Nucleus accumbens (tissue), 56 donors: ENCODE measurements at regions not wholly inside any gene's neighbourhood (a gene's known extent, or its start where the extent isn't known, plus 50 kb on each side); places are given as distances from the start of the nearest gene placed in this dataset.
"Not testable (repeated sequence)": the region's sequence is repeated elsewhere in the genome, so short reads cannot be mapped to it uniquely, and the experiment has no call there.

Experiments used
- DNase-seq, 56 donors: peaks; one replicate each; lab custom pipeline; 2025; lab: John Stamatoyannopoulos, UW

DNA sequence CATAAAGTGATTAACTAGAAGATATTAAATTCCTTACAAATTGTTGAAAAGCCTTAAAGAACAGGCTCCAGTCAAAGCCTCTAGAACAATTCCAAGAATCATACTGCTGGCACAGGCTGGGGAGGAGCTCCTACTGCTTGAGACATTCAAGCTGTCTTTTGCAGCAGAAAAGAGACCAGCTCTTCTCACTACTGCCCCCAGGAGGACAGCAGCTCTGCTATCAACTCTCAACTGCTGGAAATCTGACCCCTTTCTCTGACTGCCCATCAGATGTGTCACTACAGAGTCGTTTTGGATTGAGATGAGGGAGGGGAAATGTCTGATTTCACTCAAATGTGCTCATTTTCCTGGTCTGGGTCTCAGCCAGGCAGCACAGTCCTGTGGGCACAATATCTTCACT, 421.0 kb downstream of the RPIA start:
- not testable (repeated sequence) for DNase-seq

DNA sequence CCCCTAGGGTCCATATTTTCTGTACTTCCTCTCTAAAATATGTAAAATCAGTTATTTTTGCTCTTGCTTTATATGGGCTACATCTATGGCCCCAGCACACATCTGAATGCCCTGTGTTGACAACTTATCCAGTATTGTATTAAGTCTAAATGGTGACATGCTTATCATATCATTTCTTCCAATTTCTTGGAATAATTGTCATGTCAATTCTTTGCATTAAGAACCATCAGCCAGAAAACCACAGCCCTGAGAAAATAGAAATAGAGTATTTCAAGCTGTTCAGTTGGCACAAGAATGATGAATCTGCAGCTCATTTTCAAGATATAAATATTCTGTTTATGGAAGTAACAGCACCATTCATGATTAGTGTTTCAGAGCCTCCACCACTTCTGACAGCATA, 421.8 kb downstream of the RPIA start:
- not testable (repeated sequence) for DNase-seq

DNA sequence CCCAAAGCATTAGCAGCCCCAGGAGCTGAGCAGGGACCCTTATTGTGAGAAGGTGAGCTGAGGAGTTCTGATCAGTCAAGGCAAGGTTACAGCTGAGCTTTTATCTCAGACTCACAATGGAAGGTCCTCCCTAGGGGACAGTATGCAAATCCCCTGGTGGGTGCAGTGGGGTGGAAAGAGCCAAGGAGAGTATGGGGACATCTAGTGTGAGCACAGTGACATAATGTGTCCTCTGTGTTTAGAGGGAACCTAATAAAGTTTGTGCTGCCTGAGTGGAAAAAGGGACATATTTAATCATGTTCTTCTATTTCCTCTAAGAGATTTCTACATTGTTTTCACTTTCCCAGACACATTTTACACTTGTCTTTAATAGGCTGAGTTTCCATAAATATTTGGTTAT, 438.0 kb downstream of the RPIA start:
- DNase-seq = not testable (repeated sequence)

DNA sequence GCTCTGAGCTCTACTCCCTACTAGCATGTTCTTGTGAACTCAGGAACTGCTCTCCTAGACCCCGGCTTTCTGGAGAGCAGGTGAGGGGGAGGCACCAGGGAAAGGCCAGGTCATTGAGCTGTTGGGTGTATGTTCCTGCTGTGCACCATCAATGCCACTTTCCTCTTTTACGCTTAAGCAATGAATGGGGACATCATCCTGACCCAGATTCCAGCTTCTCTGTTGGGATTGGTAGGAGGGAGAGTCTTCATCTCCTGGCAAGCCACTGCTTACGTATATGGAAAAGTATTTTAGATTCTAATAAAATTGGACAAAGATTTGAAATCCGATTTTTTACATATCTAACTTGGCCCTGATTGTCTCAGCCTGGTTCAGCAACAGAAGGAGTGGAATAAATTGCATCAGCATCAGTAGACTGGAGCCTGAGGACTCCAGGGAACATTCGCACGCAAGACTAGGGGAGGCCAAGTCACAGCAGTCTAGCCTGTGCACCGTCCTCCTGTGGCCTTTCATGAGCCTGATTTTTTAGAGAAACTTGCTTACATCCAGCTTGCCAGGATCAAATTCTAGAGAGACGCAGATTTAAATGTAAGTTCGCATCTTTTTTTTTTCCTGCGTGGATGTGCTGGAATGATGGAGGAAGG, 439.3 kb downstream of the RPIA start:
- not testable (repeated sequence) for DNase-seq

DNA sequence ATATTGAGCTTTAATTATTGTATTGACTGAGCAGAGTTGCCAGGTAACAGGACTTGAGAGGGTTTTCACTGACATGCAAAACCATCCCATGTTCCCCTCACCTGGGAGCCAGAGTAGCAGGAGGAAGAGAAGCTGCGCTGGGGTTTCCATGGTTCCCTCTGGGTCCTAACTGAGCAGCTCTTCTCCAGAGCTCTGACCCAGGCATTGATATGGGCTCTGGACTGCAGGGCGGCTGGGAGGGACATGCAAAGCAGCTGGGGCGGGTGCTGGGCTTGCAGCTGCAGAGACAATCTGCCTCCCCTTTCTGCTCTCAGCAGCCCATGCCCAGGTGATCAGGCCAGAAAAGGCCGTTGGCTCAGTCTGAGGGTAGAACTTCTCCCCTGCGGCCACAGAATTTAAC, 451.5 kb downstream of the RPIA start:
- not testable (repeated sequence) for DNase-seq

DNA sequence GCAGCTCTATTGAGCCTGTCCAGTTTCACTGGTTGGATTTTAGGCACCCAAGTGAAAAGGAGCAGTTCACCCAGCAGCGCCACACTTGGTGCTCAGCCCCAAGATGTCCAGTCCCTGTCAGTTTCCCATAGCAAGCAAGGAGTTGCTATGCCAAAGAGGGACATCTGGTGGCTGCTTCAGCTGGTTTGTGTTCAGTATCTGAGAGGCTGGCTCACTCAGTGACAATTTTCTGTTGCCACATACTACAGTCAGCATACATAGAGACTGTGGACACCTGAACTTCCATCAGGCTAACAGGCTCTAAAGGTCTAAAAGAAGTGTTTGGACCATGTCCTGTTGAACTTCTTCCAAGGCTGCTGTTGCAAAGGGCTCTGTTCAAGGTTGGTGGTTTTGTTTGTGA, 453.9 kb downstream of the RPIA start:
- DNase-seq = not testable (repeated sequence)

DNA sequence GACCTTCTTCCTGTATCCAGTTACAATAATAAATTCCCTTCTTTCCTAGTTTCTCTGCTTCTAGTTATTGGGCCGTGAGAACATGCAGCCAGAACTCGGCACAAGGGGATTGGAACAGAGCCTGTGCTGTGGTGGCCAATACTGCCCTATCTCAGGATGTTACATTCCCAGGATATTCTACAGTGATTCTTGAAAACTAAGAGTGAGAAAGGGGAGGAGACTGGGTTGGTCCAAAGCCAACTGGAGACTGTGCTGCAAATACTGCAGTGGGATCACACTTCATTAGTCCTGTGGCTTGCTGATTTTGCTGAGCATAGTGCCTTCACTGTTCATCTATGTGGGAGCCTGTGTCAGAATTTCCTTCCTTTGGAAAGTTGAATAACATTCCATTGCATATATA, 456.8 kb downstream of the RPIA start:
- DNase-seq = not testable (repeated sequence)

DNA sequence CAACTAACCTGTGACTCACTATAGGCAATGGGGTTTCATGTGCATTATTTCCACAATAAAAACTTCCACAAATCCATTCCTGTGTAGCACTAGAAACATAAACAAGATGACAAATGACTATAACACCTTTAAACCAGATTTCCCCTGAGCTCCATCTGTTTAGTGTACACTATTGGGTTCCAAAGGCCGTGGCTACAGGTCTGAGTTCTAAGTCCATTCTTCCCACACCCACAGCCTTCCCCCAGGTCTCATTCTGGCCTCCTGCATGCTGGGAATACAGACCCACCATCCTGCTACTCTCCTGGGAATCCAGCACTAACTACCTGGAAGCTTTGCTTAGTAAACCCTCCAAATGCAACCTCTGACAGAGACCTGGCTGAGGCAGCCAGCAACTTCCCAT, 460.2 kb downstream of the RPIA start:
- DNase-seq = not testable (repeated sequence)

DNA sequence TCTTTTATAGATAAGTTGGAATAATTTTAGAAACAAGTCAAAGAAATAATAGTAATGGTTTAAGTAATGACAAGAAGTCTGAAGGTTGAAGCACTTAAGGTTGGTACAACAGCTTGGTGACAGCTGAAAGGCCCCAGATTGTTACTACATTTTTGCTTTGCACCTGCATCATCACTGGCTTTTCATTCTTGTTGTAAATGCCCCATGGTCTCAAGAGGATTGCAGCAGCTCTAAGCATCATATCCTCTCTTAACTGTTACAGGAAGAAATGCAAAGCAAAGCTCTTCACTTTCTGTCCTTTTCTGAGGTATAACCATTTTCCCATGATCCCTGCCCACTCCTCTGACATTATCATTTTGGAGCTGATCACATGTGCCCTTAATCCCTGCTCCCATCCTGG, 461.0 kb downstream of the RPIA start:
- DNase-seq = not testable (repeated sequence)

DNA sequence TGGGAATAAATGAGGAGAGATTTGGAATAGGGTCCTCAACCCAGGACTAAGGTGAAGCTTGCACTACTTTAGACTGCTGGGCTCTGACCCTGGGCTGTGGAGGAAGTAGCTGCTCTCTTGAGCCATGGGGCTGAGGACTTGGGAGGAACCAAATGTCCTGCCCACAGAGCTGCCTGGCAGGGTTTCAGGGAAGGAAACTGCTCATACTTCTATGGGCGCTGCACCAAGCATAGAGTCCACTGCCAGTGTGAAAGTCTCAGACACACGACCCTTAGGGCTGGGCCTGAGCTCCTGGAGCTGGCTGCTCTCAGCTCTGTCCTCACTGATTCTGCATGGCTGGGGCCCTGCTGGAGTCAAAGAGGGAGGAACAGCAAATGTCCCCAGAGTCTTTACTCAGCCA, 461.7 kb downstream of the RPIA start:
- peak in 2 of 56 donors; percentile 1 to 3 for DNase-seq

DNA sequence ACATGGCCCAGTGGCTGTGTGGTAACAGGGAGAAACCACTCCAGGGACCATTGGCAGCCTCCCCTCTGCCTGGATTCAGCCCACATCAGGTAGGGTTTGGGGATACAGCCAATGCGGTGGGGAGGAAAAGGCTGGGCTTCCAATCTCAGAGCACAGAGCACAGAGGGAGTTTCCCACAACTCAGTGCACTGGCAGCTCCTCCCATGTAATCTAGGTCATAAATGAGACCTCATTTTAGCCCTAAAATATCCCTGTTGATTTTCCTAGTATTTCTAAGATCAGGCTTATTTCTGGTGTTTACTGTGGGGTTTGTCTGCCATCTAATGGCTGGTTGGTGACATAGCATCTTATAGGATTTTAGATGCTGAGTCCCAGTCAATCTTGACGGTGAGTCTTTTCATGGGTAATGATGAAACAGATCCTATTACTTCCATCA, 462.8 kb downstream of the RPIA start:
- not testable (repeated sequence) for DNase-seq

DNA sequence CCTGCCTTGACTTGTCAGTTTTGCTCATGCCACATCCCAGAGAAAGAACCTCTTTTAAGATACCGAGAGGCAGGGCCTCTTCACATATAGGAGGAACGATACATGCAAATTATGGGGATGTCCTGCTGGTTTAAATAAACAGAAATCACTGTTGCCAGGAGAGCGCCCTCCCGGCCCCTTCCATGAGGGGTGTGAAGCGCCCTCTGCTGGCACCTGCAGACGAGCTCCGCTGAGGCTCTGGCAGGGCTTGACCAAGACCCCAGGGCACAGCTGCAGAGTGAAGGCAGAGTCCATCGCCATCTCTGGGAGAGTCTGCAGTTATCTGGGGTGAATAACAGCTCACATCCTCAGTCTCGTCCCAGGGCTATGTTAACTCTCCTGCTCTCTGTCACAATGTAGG, 468.8 kb downstream of the RPIA start:
- not testable (repeated sequence) for DNase-seq

DNA sequence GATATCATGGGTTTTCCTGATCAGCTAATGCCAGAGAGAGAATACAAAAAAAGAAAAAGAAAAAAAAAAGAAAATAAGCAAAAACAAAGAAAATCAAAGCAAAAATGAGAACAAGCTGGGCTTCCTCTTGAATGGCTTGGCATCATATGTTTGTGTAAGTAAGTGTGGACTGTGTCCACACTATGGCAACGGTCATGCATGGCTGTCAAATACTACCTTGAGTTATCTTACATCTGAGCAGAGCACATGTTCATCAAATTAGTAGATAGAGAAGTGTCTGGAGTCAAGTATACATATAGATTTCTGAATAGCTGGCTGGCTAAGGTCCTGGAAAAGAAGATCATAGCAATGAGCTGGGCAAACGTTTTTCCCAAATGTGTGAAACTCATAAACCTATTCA, 470.2 kb downstream of the RPIA start:
- DNase-seq = not testable (repeated sequence)

DNA sequence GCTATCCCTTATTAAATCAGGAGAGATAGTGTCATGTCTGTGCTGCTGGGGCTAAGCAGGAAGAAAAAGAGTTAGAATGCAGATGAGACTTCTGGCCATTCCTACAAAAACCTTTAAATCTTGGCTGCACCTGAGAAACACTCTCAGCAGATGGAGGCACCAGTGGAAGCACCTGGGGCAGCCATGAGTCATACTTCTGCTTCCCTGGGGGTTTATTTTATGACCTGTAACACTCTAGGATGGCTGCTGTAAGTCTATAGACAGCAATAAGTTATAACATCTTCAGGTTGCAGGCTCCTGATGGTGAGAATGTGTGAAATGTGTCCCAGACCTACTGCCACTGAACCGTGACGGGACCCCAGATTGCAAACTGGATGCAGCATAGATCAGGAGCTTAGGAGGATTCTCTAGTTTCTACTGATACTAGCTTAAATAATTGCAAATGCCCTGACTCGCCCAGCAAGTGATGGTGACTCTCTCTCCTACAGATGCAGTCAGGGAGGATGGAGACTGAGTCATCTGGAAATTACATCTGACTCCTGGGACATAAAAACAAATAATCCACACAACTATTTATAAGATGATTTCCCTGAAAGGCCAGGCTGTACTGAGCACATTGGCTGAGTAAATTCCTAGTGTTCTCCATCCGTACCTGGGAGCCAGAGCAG, 479.2 kb downstream of the RPIA start:
- not testable (repeated sequence) for DNase-seq

DNA sequence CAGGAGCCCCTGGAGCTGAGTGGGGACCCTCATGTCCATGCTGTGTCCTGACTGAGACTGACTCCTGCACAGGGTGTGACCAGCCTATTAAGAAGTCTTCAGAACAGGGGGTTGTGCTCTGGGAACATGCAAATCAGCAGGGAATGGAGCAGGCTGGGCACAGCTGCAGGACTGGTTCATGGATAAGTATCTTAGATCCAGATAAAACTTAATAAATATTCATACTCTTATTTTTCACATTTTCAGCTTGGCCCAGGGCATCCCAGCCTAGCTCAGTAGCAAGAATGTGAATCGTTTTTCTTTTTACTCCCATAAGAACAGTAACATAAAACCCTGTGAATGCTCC, 479.7 kb downstream of the RPIA start:
- DNase-seq = not testable (repeated sequence)

DNA sequence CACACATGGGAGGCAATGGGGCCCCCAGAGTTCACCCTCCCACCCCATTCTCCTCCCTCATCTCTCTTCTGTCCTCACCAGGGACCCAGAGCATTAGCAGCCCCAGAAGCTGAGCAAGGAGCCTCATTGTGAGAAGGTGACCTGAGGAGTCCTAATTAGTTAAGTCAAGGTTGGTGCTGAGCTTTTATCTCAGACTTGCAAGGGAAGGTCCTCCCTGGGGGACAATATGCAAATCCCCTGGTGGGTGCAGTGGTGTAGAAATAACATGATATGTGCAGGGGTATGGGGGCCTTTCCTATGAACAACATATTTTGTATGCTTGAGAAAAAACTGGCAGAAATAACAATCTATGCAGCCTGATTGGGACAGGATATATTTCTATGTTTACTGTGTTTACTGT, 485.5 kb downstream of the RPIA start:
- DNase-seq = not testable (repeated sequence)

DNA sequence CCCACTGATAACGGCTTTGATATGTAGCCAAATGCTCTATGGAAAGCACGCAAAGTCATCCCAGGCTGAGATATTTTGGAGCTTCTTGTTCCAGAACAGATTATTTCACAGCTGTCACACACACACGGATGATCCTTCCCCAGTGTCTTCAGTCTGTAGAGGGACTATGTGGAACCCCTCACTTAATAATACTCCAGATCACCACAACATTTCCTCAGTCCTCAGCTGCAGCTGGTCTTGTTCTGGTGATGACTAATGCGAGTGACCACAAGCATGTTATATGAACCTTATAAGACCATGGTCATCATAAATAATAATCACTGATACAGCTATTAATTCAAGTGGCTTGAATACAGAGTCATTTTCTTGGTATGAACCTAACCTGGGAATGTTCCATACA, 490.7 kb downstream of the RPIA start:
- DNase-seq = not testable (repeated sequence)

DNA sequence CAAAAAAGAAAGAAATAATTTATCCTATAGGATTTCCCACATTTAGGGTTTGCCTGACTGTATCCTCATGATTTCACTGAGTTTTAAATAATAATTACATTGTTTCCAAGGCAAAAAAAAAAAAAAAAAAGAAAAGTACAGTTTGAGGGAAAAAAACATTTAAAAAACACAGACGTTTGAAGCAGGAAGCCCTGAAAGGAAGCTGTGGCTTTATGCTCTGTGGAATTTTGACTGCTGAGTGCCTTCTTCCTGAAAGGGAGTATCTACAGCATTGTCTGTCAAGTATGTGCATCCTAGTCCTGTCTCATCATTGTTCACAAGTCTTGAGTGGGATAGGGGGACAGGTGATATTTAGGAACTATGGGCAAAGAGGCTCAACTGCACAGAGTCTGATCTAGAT, 493.3 kb downstream of the RPIA start:
- DNase-seq = not testable (repeated sequence)

DNA sequence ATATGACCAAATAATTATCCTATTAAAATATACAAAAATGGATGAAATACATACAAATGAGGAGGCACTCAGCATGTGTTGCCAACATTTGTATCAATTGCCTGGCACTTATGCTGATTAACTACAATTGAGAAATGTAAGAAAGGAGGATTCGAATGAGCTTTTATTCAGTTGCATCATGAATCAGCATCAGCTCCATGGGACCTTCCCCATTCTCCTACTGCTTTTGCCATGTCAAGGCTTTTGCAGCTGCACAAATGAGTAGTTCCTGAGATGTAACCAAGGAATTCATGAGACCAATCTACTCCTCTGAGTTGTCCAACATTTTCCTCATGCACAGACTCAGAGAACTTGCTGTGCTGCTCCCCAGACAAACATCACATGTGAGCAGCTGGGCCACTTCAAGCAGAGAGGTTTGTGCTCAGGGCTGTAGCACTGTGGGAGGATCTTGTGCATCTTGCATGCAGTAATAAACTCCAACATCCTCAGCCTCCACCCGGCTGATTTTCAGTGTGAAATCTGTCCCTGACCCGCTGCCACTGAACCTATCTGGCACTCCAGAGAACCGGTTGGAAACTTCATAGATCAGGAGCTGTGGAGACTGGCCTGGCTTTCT, 504.3 kb downstream of the RPIA start:
- DNase-seq = not testable (repeated sequence)

DNA sequence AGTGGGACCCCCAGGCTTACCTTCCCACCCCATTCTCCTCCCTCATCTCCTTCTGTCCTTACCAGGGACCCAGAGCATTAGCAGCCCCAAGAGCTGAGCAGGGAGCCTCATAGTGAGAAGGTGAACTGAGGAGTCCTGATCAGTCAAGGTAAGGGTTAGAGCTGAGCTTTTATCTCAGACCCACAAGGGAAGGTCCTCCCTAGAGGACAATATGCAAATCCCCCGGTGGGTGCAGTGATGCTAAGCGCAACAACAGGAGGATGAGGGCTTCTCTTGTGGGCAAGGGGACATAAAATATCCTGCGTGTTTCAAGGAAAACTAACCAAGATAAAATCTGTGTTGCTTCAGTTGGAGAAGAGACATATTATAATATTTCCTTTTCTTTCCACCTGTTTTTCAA, 505.2 kb downstream of the RPIA start:
- not testable (repeated sequence) for DNase-seq

DNA sequence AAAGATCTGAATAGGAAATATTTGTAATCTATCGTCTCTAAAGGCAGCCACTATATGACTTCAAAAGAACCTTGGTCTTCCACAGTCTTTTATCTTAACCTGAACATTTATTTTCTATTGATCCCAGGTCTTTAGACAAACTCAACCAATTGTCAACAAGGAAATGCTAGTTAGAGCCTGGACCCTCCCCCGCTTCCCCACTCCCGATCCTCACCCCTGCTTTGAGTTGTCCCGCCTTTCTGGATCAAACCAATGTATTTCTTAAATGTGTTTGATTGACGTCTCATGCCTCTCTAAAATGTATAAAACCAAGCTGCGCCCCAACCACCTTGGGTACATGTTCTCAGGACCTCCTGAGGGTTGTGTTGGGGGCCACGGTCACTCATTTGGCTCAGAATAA, 506.6 kb downstream of the RPIA start:
- not testable (repeated sequence) for DNase-seq
